ENCODE measurements at regions not wholly inside any gene's neighbourhood (a gene's known extent, or its start where the extent isn't known, plus 50 kb on each side); places are given as distances from the start of the nearest gene placed in this dataset.

DNA sequence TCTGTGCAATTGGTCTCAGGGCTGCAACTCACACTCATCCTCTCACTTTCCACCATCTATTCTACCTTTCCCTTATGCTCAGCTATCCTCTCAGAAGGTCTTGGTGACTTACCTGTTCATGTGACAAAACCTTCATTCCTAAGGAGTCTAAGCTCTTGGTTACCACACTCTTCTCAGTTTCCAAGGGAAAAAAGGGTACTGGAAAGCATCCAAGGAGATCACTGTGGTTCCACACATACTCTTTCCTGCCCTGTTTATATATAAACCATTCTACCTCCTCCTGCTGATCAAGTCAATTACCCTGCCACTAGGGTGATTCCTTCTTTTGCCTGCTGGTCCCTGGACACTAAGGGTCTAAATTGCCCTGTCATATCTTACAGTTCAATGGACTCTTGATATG is 57.2 kb upstream of the MAML3 start:
- in situ Hi-C loops (cut with MboI; ENCODE audit: low sequenced_read_pairs): no loop called here
- Histone ChIP-seq H3K36me3 (replicated peaks) (no peaks in the 10 kb centered on the region), H3K4me3 (no peak overlapping the region), H3K27me3 (ENCODE audit: low read depth) (peaks cover 17% of the 10 kb centered on the region), H3K9me3 (no peaks in the 10 kb centered on the region), H3K4me1 (no peaks in the 10 kb centered on the region)
- no peak for DNase-seq (ENCODE audit: low spot score in 2 of 2)

DNA sequence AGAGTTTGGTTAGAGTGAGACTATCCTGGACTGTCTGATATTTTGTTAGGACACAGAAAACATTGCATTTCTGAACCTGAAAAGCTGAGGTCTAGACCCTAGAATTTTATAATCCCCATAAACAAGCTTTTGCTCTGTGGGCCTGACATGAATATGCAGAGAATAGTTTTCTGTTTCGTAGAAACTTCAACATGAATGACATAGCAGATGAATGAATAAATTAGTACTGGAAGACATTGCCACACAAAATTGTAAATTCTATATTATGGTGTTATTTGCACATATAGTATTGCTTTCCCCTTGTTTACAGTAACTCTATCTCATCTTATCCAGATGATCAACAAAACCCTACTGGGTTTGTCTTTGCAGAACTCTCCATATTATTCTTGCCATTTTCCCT is 54.9 kb upstream of the MAML3 start:
- Histone ChIP-seq H3K4me1 (no peaks in the 10 kb centered on the region), H3K4me3 (no peak overlapping the region), H3K27me3 (ENCODE audit: low read depth) (peaks cover 24% of the 10 kb centered on the region), H3K36me3 (replicated peaks) (no peaks in the 10 kb centered on the region), H3K9me3 (no peaks in the 10 kb centered on the region)
- no peak for DNase-seq (ENCODE audit: low spot score in 2 of 2)
- in situ Hi-C loops (cut with MboI; ENCODE audit: low sequenced_read_pairs): no loop called here
